SK-N-SH (cell line): ENCODE measurements at regions not wholly inside any gene's neighbourhood (a gene's known extent, or its start where the extent isn't known, plus 50 kb on each side); places are given as distances from the start of the nearest gene placed in this dataset.

Experiments used
- CTCF ChIA-PET: fragments of 300-600, 350-600 bp; formaldehyde crosslinking; extraction: SDS; loops from one replicate; lab custom pipeline; 2021; lab: Yijun Ruan, JAX
- POLR2A ChIA-PET: fragments of 350-600 bp; sonication (Branson Sonifier 250); formaldehyde crosslinking; extraction: SDS; loops from one replicate; lab custom pipeline; 2020; ENCODE audit warnings: antibody characterized with exemption, inconsistent platforms; lab: Yijun Ruan, JAX
- DNase-seq: peaks from one replicate; pipeline ENCODE4 v3.0.0; 2012
- H2AFZ ChIP-seq: fragments of 200-600 bp; sonication (generic); 2 replicates; pipeline ENCODE4 v1.8.1; 2016; ENCODE audit warnings: antibody characterized with exemption, mild to moderate bottlenecking, low read depth
- H3F3A ChIP-seq: fragments of 200-600 bp; sonication (generic); replicated peaks from 2 replicates; pipeline ENCODE3; 2016; ENCODE audit warnings: antibody characterized with exemption, mild to moderate bottlenecking; ENCODE audit not compliant: insufficient read depth
- H3K27ac ChIP-seq, 2 experiments: fragments of 200-500 bp in 1 of 2; fragments of 200-600 bp in 1 of 2; sonication (Bioruptor generic) in 1 of 2; sonication (generic), shearing (Covaris generic) in 1 of 2; 2 replicates each; pipeline versions ENCODE4 v1.5.1 to v1.6.1; 2014 to 2016; ENCODE audit warnings: low read depth in 2 of 2, inconsistent platforms in 1 of 2, low read length in 1 of 2, mild to moderate bottlenecking in 1 of 2, mixed read lengths in 1 of 2
- H3K27me3 ChIP-seq: fragments of 200-600 bp; sonication (generic), shearing (Covaris generic); 2 replicates; pipeline ENCODE4 v1.6.1; 2016; ENCODE audit warnings: mixed run types; ENCODE audit not compliant: insufficient read depth
- H3K36me3 ChIP-seq, 2 experiments: fragments of 200-500 bp in 1 of 2; fragments of 200-600 bp in 1 of 2; sonication (Bioruptor generic) in 1 of 2; sonication (generic) in 1 of 2; replicated peaks in 1 of 2; 2 replicates each; pipeline versions ENCODE3 to v1.5.1; 2014 to 2016; ENCODE audit warnings: low read length in 1 of 2, mild to moderate bottlenecking in 1 of 2; ENCODE audit not compliant: insufficient read depth in 2 of 2, control insufficient read depth in 1 of 2
- H3K4me1 ChIP-seq, 2 experiments: fragments of 200-500 bp in 1 of 2; fragments of 200-600 bp in 1 of 2; sonication (Bioruptor generic) in 1 of 2; sonication (generic), shearing (Covaris generic) in 1 of 2; 2 replicates each; pipeline versions ENCODE4 v1.5.1 to v1.6.1; 2014 to 2016; ENCODE audit warnings: low read depth in 1 of 2, low read length in 1 of 2, mixed run types in 1 of 2; ENCODE audit not compliant: insufficient read depth in 2 of 2, control insufficient read depth in 1 of 2
- H3K4me2 ChIP-seq: fragments of 200-600 bp; sonication (generic), shearing (Covaris generic); 2 replicates; pipeline ENCODE4 v1.6.1; 2017; ENCODE audit warnings: mixed run types
- H3K4me3 ChIP-seq, 2 experiments: fragments of 200-500 bp in 1 of 2; fragments of 200-600 bp in 1 of 2; sonication (Bioruptor generic) in 1 of 2; sonication (generic), shearing (Covaris generic) in 1 of 2; 2 replicates each; pipeline versions ENCODE4 v1.5.1 to v1.8.1; 2014 to 2016; ENCODE audit warnings: low read depth in 2 of 2, inconsistent platforms in 1 of 2, low read length in 1 of 2, mild to moderate bottlenecking in 1 of 2, mixed read lengths in 1 of 2, moderate library complexity in 1 of 2
- H3K79me2 ChIP-seq: fragments of 200-600 bp; sonication (generic); 2 replicates; pipeline ENCODE4 v1.8.1; 2017; ENCODE audit warnings: mild to moderate bottlenecking; ENCODE audit not compliant: insufficient read depth
- H3K9ac ChIP-seq: fragments of 200-600 bp; sonication (generic); 2 replicates; pipeline ENCODE4 v1.6.1; 2017; ENCODE audit warnings: mixed run types
- H3K9me2 ChIP-seq: fragments of 200-600 bp; sonication (generic); 2 replicates; pipeline ENCODE4 v1.6.1; 2017; ENCODE audit warnings: mixed run types
- H3K9me3 ChIP-seq: fragments of 200-600 bp; sonication (generic); 2 replicates; pipeline ENCODE4 v1.6.1; 2017; ENCODE audit warnings: mixed run types, mild to moderate bottlenecking, moderate library complexity
- H4K20me1 ChIP-seq: fragments of 200-600 bp; sonication (generic); 2 replicates; pipeline ENCODE4 v1.6.1; 2017; ENCODE audit warnings: mild to moderate bottlenecking, mixed run types; ENCODE audit not compliant: insufficient read depth
- CTCF ChIP-seq: fragments of 200-600 bp; sonication (generic); IDR thresholded peaks from 2 replicates; pipeline ENCODE4 v1.6.1; 2017; ENCODE audit warnings: antibody characterized with exemption, mild to moderate bottlenecking, moderate library complexity
- FOXM1 ChIP-seq: IDR thresholded peaks from 2 replicates; pipeline ENCODE4 v1.4.0; 2012; ENCODE audit warnings: low read depth, mild to moderate bottlenecking
- RAD21 ChIP-seq: IDR thresholded peaks from 2 replicates; pipeline ENCODE4 v1.6.1; 2012; ENCODE audit warnings: mild to moderate bottlenecking, low read length
- RXRA ChIP-seq: IDR thresholded peaks from 2 replicates; pipeline ENCODE4 v1.4.0; 2012; ENCODE audit warnings: low read depth, mild to moderate bottlenecking, borderline replicate concordance
- USF2 ChIP-seq: fragments of 150-350 bp; IDR thresholded peaks from 2 replicates; pipeline ENCODE4 v1.6.1; 2017; ENCODE audit warnings: antibody characterized with exemption, low read length, low read depth, borderline replicate concordance
- ZBTB33 ChIP-seq: IDR thresholded peaks from 2 replicates; pipeline ENCODE4 v1.4.0; 2012; ENCODE audit warnings: low read depth, borderline replicate concordance
- WGBS: methylation state at CpG from one replicate; pipeline ENCODE4 v1.1.6; 2017; ENCODE audit warnings: low lambda C conversion rate; 5-methylcytosine and 5-hydroxymethylcytosine counted together

- TF ChIP-seq RXRA (no peak), RAD21 (no peak), ZBTB33 (no peak)
- TF ChIP-seq, all 33 proteins: peak for 0
- Histone ChIP-seq H3K36me3 (no peaks in the 10 kb centered on the region), H3K4me2 (no peak overlapping the region), H3F3A (no peaks in the 10 kb centered on the region), H3K9me3 (no peaks in the 10 kb centered on the region), H3K79me2 (no peaks in the 10 kb centered on the region), H4K20me1 (no peaks in the 10 kb centered on the region), H3K9ac (no peak overlapping the region), H2AFZ (no peak overlapping the region), H3K4me3 (no peak overlapping the region), H3K27me3 (no peaks in the 10 kb centered on the region), H3K4me1 (no peaks in the 10 kb centered on the region), H3K9me2 (0 out of 2 replicates have a peak, but pooled peaks cover 3% of the 10 kb centered on the region), H3K27ac (no peak overlapping the region)
- CTCF ChIA-PET: no interaction called here
- POLR2A ChIA-PET: no interaction called here
- no peak for DNase-seq
- 12% methylated on average over 4 of the region's 4 CpGs for WGBS
These were observed 801.7 kb downstream of the DIPK2A start for GRCh38 chr3:144773350-144773749.

- no peak overlapping the region for H3K4me2 ChIP-seq
- TF ChIP-seq ZBTB33 (no peak), CTCF (no peak), FOXM1 (no peak), USF2 (no peak)
- H3K27ac ChIP-seq: no peak overlapping the region
- POLR2A ChIA-PET: no interaction called here
- no peaks in the 10 kb centered on the region for H3F3A ChIP-seq
- H4K20me1 ChIP-seq: no peaks in the 10 kb centered on the region
- H3K9me2 ChIP-seq: 0 out of 2 replicates have a peak, but pooled peaks cover 3% of the 10 kb centered on the region
- no peaks in the 10 kb centered on the region for H3K27me3 ChIP-seq
- H3K36me3 ChIP-seq: no peaks in the 10 kb centered on the region
- no peaks in the 10 kb centered on the region for H3K9me3 ChIP-seq
- 9% methylated on average over 5 of the region's 5 CpGs for WGBS
- H3K9ac ChIP-seq: no peak overlapping the region
- H2AFZ ChIP-seq: no peak overlapping the region
- DNase-seq: no peak
- H3K4me3 ChIP-seq: no peak overlapping the region
- no peaks in the 10 kb centered on the region for H3K4me1 ChIP-seq
- no peaks in the 10 kb centered on the region for H3K79me2 ChIP-seq
- CTCF ChIA-PET: no interaction called here
These were observed 803.3 kb downstream of the DIPK2A start for GRCh38 chr3:144774897-144775296.
